T-helper 1 cell (primary cell): ENCODE measurements at regions not wholly inside any gene's neighbourhood (a gene's known extent, or its start where the extent isn't known, plus 50 kb on each side); places are given as distances from the start of the nearest gene placed in this dataset.
"Not testable (repeated sequence)": the region's sequence is repeated elsewhere in the genome, so short reads cannot be mapped to it uniquely, and the experiment has no call there.

Source experiments
- DNase-seq, 5 donors: peaks; one replicate each; pipeline ENCODE4 v3.0.0-alpha.2; 2012 to 2020

GRCh38 chr14:85075694-85076476 lies 454.1 kb upstream of the FLRT2 start:
- no peak for DNase-seq

DNA sequence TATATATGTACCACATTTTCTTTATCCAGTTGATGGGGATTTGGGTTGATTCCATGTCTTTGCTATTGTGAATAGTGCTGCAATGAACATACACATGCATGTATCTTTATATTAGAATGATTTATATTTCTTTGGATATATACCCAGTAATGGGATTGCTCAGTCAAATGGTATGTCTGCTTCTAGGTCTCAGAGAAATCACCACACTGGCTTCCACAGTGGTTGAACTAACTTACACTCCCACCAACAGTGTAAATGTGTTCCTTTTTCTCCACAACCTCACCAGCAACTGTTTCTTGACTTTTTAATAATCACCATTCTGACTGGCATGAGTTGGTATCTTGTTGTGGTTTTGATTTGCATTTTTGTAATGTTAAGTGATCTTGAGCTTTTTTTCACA lies 452.2 kb upstream of the FLRT2 start:
- DNase-seq: not testable (repeated sequence)

DNA sequence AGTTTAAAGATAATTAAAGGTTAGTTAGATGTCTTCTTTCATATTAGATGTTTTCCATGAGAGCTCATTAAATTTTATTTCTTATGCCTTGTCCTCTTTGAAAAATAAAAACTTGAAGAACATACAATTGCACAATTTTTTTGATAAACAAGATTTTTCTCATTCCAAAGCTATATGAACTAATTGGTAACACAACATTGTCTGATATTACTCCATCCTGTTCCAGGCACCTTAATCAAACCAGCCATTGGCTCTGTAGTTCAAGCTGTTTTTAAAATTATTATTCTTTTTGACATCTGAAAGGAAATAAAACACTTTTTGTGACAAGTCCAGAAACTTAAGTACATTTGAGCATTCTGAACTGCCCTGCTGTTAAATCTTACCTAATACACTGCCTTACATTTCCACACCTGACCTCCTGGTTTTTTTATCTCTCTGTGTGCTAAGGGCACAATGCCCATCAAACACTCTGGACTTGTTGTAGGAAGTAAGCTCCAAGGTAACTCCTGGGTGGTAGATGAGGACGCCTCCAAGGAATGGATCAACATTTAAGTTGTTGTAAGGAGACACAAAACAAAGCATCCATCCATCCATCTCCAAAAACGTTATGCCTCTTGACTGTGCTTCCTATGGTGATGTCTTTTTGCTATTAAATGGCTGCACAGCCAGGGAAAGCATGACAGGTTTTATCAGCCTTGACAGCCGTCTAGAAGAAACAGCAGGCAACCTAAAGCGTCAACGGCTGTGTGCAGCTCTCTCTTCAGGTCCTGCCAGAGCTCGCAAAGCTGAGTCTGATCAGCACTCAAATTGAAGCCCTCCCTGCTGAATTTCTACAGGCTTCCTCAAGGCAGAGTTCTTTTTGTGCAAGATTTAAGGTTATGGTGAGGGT lies 449.9 kb upstream of the FLRT2 start:
- no peak for DNase-seq

GRCh38 chr14:85084344-85084743 lies 445.6 kb upstream of the FLRT2 start:
- DNase-seq: no peak

- no peak for DNase-seq
These were observed 444.0 kb upstream of the FLRT2 start for GRCh38 chr14:85085981-85086380.

- no peak for DNase-seq
These were observed 442.7 kb upstream of the FLRT2 start for GRCh38 chr14:85087201-85087600.

GRCh38 chr14:85088192-85088591 lies 441.8 kb upstream of the FLRT2 start:
- DNase-seq: no peak

- DNase-seq: no peak
These were observed 439.3 kb upstream of the FLRT2 start for GRCh38 chr14:85090681-85091080.

GRCh38 chr14:85093631-85094330 lies 436.2 kb upstream of the FLRT2 start:
- DNase-seq: no peak

- no peak for DNase-seq
These were observed 427.4 kb upstream of the FLRT2 start for GRCh38 chr14:85102591-85102990.

GRCh38 chr14:85106506-85106905 lies 423.4 kb upstream of the FLRT2 start:
- DNase-seq: no peak

DNA sequence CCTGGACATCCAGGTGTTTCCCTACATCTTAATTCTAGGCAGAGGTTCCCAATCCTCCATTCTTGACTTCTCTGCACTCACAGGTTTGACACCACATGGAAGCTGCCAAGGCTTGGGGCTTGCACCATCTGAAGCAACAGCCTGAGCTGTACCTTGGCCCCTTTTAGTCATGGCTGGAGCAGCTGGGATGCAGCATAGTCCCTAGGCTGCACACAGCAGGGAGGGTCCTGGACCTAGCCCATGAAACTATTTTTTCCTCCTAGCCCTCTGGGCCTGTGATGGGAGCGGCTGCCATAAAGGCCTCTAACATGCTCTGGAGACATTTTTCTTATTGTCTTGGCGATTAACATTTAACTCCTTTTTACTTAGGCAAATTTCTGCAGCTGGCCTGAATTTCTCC lies 417.2 kb upstream of the FLRT2 start:
- no peak for DNase-seq

GRCh38 chr14:85115921-85116320 lies 414.0 kb upstream of the FLRT2 start:
- no peak for DNase-seq

GRCh38 chr14:85118274-85118673 lies 411.7 kb upstream of the FLRT2 start:
- DNase-seq: no peak

- DNase-seq: no peak
These were observed 407.3 kb upstream of the FLRT2 start for GRCh38 chr14:85122690-85123089.

- DNase-seq: no peak
These were observed 406.2 kb upstream of the FLRT2 start for GRCh38 chr14:85123755-85124154.

- no peak for DNase-seq
These were observed 405.2 kb upstream of the FLRT2 start for GRCh38 chr14:85124631-85125290.

DNA sequence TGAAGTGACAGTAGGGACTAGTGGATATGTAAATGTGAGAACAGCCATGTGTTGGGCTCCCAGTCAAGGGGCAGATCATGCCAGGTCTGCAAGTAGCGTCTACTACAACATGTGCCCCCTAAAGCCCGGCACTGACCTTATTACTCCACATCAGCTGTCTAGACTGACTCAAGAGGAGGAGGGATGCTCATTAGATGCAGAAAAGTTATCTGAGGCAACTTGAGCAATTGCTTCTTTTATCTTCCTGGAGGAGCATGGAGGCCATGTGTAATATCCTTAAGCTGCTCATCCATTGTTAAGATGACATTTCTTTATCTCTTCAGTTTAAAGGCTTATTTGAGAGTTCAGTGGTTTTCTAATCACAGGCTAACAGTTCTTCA lies 404.7 kb upstream of the FLRT2 start:
- no peak for DNase-seq

DNA sequence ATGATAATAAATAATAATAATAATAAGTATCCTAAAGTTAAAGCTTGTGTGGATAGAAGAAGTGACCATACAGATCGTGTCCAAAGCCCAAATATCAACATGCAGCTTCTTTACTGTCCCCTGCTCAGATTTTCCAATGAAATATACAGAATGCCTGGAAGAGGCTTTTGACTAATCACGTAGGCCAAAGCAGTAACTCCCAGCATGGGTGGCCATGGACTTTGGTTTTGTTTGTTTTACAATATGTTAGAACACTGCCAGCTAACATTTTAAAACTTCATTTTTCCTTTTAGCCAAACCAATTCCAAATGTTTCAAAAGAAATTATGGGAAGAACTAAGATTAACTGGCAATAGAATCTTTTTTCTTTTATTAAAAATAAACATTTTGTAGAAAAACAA lies 400.0 kb upstream of the FLRT2 start:
- DNase-seq: no peak

DNA sequence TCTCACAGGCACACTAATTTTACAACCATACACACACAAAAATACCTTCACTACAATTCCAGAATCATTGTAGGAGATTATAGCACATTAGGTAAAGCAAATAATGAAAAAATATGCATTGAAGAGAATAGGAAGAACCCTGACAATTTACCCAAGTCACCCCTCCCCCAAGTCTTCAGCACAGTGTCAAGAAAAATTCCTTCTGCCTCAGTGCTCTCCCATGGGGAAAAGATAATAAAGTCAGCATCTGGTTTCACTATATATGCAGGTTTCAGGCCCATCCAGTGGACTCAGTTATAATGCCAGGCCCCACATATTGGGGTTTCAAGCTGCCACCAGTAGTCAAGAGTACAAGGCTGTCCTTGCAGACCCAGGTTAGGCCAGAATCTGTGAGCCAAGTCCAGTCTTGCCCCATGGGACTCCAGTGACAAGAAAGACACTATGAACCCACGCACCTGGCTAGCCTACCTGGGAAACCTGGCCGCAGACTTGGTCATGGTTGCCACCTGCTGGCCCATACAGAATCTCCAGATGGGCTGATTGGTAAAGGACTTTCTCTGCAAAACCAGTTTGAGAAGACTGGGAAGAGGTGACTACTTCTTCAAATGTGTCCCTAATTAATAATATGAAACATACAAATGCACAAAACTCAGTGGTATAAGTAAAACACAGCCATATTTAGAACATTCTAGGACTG lies 398.6 kb upstream of the FLRT2 start:
- DNase-seq: no peak

GRCh38 chr14:85142982-85143381 lies 387.0 kb upstream of the FLRT2 start:
- DNase-seq: no peak

DNA sequence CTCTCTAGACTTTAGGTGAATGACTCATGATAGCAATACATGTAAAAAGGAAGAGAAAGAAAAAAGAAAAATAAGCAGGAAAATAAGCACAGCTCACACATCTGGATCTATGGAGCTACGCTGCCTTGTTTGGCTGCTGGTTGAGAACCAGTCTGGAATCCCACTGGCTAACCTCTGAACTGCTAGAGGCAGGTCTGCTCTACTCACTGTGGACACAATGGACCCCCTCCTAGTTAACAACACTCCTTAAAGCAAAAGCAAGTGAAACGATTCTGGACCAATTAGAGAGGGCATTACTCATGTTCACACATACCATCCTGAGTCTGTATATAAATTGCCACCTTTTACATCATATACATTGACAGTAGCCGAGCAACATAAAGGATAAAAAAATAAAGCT lies 383.2 kb upstream of the FLRT2 start:
- no peak for DNase-seq
